DOHH2 (cell line): ENCODE measurements at regions not wholly inside any gene's neighbourhood (a gene's known extent, or its start where the extent isn't known, plus 50 kb on each side); places are given as distances from the start of the nearest gene placed in this dataset.

Experiments
- CTCF ChIP-seq: fragments of 200-600 bp; sonication (generic); IDR thresholded peaks from one replicate; pipeline ENCODE4 v1.5.1; 2014; ENCODE audit warnings: antibody characterized with exemption, mild to moderate bottlenecking, low read depth, low read length; ENCODE audit not compliant: poor library complexity, severe bottlenecking
- EZH2phosphoT487 ChIP-seq: fragments of 200-600 bp; sonication (generic); IDR thresholded peaks from 2 replicates; pipeline ENCODE4 v1.6.1; 2017; ENCODE audit warnings: borderline replicate concordance, mild to moderate bottlenecking, antibody characterized with exemption, low read length, moderate library complexity, mixed read lengths

- no peak for TF ChIP-seq CTCF
- no peak for TF ChIP-seq EZH2phosphoT487
These were observed 289.6 kb downstream of the CDH2 start for GRCh38 chr18:27887287-27887686.
